ENCODE measurements at regions not wholly inside any gene's neighbourhood (a gene's known extent, or its start where the extent isn't known, plus 50 kb on each side); places are given as distances from the start of the nearest gene placed in this dataset.
A peak's percentile ranks its signal among the peaks of the same experiment; 100 is the strongest.

DNA sequence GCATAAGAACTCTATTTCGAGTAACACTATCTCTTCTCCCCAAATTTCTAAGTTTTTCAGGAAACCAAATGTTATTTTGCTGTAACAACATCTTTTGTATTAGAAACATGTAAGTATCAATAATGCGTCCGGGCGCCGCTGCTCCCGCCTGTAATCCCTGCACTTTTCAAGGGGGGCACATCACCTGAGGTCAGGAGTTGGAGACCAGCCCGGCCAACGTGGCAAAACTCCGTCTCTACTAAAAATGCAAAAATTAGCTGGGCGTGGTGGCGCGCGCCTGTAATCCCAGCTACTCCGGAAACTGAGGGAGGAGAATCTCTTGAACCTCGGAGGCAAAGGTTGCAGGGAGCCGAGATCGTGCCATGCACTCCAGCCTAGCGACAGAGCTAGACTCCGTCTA lies 881.1 kb upstream of the NUDT12 start:
- DNase-seq (ENCODE audit: low spot score), result no peak

DNA sequence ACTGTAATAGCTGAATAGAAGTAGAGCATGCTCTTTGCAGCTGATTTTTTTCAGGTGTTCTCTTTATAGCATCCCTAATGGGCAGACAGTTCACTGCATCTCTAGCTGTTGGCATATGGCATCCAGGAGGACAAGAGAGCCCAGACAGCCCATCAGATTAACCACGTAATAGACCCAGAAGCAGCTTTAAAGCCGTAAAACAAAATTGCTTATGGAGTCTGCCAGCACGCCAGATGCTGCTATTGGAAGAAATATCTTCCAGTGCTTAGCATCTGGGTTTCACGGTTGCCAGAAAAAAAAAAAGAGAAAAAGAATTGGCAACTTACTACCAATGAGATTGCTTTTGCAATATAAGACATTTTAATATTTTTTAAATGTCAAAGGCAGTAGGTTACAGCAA lies 869.4 kb upstream of the NUDT12 start:
- no peak for DNase-seq (ENCODE audit: low spot score)

- no peak for DNase-seq (ENCODE audit: low spot score)
These were observed 868.5 kb upstream of the NUDT12 start for GRCh38 chr5:104431002-104431620.

- no peak for DNase-seq (ENCODE audit: low spot score)
These were observed 867.3 kb upstream of the NUDT12 start for GRCh38 chr5:104429911-104430310.

DNA sequence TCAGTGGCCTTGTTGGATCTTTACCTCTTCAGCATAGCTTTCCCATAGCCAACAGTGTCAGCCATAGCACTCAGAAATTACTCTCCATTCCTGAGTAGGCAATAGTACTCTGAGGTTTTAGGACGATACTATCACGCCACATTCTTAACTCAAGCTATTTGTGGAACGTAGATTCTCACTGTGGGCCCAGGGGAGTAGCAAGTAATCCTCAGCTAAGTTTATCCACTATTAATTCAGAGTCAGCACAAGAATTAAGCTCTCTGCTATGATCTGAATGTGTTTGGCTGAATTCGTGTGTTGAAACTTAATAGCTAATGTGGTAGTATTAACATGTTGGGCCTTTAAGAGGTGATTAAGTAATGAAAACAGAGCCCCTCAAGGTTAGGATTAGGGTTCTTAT lies 858.8 kb upstream of the NUDT12 start:
- no peak for DNase-seq (ENCODE audit: low spot score)

GRCh38 chr5:104418056-104418455 lies 855.5 kb upstream of the NUDT12 start:
- no peak for DNase-seq (ENCODE audit: low spot score)

GRCh38 chr5:104412649-104413240 lies 850.2 kb upstream of the NUDT12 start:
- DNase-seq (ENCODE audit: low spot score), result no peak

GRCh38 chr5:104400941-104401340 lies 838.4 kb upstream of the NUDT12 start:
- DNase-seq (ENCODE audit: low spot score), result no peak

GRCh38 chr5:104385906-104386305 lies 823.3 kb upstream of the NUDT12 start:
- no peak for DNase-seq (ENCODE audit: low spot score)

- no peak for DNase-seq (ENCODE audit: low spot score)
These were observed 812.8 kb upstream of the NUDT12 start for GRCh38 chr5:104375345-104375744.

DNA sequence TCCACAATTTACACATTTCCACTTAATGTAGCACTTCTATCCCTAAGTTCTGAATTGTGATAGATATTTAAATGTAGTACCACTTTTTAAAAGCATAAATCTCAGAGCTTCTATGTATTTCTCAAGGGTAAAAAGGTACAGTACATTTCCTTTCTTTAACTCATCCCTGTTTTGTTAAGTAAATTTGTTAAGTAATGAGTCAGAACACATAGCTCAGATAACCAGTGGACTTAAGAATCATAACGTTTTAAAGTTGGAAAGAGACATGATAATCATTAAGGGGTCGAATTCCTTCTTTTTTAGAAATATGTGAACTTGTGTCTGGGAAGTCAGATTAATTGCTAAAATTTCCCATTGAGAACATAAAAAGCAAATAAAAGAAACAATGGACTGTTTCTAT lies 810.2 kb upstream of the NUDT12 start:
- DNase-seq (ENCODE audit: low spot score), result no peak

- no peak for DNase-seq (ENCODE audit: low spot score)
These were observed 809.8 kb upstream of the NUDT12 start for GRCh38 chr5:104372376-104372775.

DNA sequence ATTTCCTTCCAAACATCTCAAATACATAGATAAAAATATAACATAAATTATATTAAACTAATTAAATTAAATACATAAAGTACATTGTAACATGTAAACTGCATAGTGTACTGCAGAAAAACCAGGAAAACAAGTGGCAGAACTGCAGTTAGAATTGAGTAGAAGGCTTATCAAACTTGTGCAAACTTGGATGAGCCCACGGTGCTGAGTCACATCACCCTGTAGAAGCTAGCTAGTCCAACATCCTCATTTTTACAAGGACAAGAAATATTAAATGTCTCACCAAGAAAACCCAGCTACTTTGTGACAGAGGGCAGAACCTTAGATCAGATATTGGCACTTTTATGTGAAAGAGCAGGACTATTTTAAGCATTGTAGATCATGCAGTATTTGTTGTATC lies 807.9 kb upstream of the NUDT12 start:
- DNase-seq (ENCODE audit: low spot score), result no peak

DNA sequence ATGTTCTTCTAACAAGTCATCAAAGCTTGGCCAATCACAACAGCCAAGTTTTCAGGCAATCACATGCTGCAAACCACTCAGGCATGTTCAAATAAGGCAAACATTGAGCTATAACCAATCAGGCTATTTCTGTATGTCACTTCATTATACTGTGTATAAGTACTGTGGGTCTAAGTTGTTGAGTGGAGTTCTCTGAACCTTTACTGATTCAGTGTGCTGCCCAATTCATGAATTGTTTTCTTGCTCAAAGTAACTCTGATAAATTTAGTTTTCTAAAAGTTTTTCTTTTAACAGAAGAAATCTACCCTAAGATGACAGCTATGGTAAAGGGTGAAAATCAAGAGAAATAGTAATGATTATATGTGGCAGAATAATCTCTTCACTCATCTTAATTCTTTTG lies 805.4 kb upstream of the NUDT12 start:
- DNase-seq (ENCODE audit: low spot score), result no peak

DNA sequence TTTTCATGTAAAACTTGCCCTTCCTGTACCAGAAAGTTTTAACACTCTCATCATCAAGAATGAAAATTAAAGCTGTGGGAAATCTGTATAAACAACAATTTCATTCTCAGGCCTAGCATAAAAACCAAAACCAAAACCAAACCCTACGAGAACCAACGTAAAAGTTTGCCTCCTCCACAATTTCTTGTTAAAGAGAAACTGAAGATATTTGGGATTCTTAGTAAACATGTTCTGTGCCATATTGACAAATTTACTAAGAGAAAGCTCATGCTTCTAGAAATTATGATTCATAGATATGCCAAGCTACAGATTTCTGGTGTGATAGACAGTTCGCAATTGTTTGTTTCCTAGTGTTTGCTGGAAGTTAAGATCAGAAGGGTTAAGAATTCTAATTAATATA lies 801.0 kb upstream of the NUDT12 start:
- no peak for DNase-seq (ENCODE audit: low spot score)

GRCh38 chr5:104361932-104362331 lies 799.3 kb upstream of the NUDT12 start:
- DNase-seq (ENCODE audit: low spot score), result no peak

DNA sequence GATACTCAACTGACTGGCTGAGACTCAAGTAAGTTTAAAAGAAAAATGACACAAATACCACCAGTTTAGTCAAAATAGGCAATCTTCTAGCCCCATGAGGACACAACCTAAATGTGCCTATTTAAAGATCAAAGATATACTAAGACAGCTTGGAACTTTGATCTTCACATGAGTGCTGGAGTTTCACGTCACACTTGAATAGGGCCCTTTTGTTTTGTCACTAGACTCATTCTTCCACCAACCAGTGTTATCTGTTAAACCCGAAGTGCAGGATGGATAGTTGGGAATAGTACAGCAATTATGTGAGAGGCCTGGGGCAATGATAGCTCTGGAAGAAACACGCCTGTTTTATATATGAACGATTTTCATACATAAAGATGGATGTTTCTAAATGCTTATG lies 792.8 kb upstream of the NUDT12 start:
- DNase-seq (ENCODE audit: low spot score), result no peak

DNA sequence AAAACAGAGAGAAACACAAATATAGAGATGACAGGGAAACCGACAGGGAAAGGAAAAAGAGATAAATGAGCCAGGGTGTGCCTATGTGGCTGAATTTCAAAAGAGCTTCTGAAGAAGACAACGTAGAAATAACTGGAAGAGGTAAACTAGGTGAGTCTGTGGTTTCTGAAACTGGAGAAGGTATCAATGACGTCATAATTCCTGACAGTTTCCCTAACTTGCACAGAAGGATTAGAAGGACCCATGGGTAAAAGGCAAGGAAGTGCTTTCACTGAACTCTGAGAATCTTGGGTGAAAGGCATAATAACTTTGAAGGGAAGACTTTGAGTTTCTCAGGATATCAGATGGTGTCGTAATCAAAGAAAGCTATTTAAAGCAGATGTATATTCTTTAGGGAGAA lies 790.8 kb upstream of the NUDT12 start:
- no peak for DNase-seq (ENCODE audit: low spot score)

DNA sequence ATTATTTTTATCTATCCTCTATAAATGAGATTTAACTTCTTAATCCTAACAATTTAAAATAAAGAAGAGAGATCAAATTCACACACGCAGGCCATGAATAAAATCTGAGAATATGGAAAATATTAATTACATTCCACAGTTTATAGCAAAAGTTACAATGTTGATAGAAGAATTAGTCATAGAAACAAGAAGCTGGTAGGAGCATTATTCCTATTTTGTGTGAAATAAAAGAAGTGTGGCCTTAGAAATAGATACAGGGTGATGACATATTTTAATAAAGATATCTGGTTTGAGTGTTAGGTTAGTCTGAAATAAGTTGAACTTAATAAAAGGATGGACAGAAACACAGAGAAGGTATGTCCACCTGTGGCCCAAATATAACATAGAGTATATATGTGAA lies 790.4 kb upstream of the NUDT12 start:
- no peak for DNase-seq (ENCODE audit: low spot score)

GRCh38 chr5:104347119-104347708 lies 784.6 kb upstream of the NUDT12 start:
- peak; percentile 24 for DNase-seq (ENCODE audit: low spot score)

- DNase-seq (ENCODE audit: low spot score), result no peak
These were observed 782.8 kb upstream of the NUDT12 start for GRCh38 chr5:104345222-104346016.

DNA sequence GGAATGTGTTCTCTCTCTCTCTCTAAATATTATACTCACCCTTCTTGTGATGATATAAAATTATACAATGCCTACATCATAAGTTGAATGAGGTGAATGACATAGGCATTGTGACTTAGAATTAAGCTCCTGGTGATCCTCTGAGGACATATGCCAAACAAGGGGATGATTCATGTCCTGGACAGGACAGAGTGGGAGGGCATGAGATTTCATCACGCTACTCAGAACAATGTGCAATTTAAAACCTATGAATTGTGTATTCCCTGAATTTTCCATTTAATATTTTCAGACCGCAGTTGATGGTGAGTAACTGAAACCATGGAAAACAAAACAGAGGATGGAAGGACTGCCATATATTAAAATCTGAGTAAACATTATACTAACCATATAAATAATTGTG lies 782.2 kb upstream of the NUDT12 start:
- no peak for DNase-seq (ENCODE audit: low spot score)

DNA sequence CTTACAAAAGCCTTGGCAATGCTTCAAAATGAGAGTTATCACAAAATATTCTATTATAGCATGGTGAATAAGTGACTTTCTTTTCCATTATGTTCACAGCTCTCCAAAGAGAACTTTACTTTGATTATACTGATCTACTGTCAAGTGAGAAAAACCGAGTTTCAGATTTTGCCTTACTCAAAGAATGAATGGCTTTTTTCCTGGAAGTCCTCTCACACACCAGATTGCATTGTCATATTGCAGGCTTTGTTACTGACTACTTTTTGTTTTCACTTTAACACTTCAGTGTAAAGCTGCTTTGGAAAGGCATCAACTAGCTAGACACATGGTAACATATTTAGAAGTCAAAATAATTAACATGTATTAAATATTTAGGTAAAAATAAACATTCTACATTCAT lies 765.2 kb upstream of the NUDT12 start:
- DNase-seq (ENCODE audit: low spot score), result peak; percentile 16
